ENCODE measurements at regions not wholly inside any gene's neighbourhood (a gene's known extent, or its start where the extent isn't known, plus 50 kb on each side); places are given as distances from the start of the nearest gene placed in this dataset.

DNA sequence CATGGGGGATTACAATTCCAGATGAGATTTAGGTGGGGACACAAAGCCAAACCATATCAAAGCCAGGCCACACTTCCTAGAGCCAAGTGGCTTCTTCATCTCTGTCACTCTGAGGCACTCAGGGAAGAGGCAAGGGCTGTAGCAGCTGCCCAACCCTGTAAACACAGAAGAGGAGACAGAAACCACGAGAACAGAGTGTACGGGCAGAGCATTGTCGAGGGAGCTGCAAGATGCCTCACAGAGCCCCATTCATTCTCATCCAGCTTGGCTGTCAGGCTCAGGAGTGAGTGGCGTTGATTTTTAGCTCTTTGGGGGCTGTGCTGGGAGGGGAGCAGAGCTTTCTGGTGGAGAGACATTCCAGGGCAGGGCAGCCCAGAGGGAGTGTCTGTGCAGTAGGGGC is 117.2 kb upstream of the SALL1 start:
- TF ChIP-seq, protein P1, sequence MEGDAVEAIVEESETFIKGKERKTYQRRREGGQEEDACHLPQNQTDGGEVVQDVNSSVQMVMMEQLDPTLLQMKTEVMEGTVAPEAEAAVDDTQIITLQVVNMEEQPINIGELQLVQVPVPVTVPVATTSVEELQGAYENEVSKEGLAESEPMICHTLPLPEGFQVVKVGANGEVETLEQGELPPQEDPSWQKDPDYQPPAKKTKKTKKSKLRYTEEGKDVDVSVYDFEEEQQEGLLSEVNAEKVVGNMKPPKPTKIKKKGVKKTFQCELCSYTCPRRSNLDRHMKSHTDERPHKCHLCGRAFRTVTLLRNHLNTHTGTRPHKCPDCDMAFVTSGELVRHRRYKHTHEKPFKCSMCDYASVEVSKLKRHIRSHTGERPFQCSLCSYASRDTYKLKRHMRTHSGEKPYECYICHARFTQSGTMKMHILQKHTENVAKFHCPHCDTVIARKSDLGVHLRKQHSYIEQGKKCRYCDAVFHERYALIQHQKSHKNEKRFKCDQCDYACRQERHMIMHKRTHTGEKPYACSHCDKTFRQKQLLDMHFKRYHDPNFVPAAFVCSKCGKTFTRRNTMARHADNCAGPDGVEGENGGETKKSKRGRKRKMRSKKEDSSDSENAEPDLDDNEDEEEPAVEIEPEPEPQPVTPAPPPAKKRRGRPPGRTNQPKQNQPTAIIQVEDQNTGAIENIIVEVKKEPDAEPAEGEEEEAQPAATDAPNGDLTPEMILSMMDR (conservative IDR thresholded peaks at IDR 0.05; ENCODE audit: low read length), result no peak
- TF ChIP-seq EZH2phosphoT487 (IDR thresholded peaks at IDR 0.05; ENCODE audit: borderline replicate concordance), result no peak
